HG03442 (cell line): ENCODE measurements at regions not wholly inside any gene's neighbourhood (a gene's known extent, or its start where the extent isn't known, plus 50 kb on each side); places are given as distances from the start of the nearest gene placed in this dataset.
"Not testable (repeated sequence)": the region's sequence is repeated elsewhere in the genome, so short reads cannot be mapped to it uniquely, and the experiment has no call there.

ENCODE experiments used
- ATAC-seq: cut with Tn5 transposase; IDR thresholded peaks from one replicate; pipeline ENCODE4 v1.9.1; 2021; ENCODE audit warnings: mild to moderate bottlenecking, moderate library complexity; ENCODE audit not compliant: unreplicated experiment

- not testable (repeated sequence) for ATAC-seq
Measured at GRCh38 chr4:13761581-13761980, 134.1 kb upstream of the BOD1L1 start.

- ATAC-seq = no peak
Measured at GRCh38 chr4:13762130-13762529, 134.6 kb upstream of the BOD1L1 start.

GRCh38 chr4:13763707-13764106 lies 136.2 kb upstream of the BOD1L1 start:
- ATAC-seq = no peak

- no peak for ATAC-seq
Measured at GRCh38 chr4:13765539-13765938, 138.0 kb upstream of the BOD1L1 start.

- ATAC-seq = no peak
Measured at GRCh38 chr4:13766761-13767540, 139.4 kb upstream of the BOD1L1 start.

GRCh38 chr4:13777341-13777740 lies 149.8 kb upstream of the BOD1L1 start:
- no peak for ATAC-seq

- ATAC-seq = no peak
Measured at GRCh38 chr4:13778367-13778766, 150.8 kb upstream of the BOD1L1 start.

GRCh38 chr4:13782231-13782630 lies 154.7 kb upstream of the BOD1L1 start:
- no peak for ATAC-seq

GRCh38 chr4:13783800-13784411 lies 156.4 kb upstream of the BOD1L1 start:
- ATAC-seq = no peak

- ATAC-seq = no peak
Measured at GRCh38 chr4:13793020-13793710, 165.6 kb upstream of the BOD1L1 start.

GRCh38 chr4:13794819-13795565 lies 167.5 kb upstream of the BOD1L1 start:
- ATAC-seq = no peak

GRCh38 chr4:13797061-13797460 lies 169.5 kb upstream of the BOD1L1 start:
- no peak for ATAC-seq

GRCh38 chr4:13815231-13815630 lies 187.7 kb upstream of the BOD1L1 start:
- no peak for ATAC-seq

- ATAC-seq = no peak
Measured at GRCh38 chr4:13816472-13816871, 188.9 kb upstream of the BOD1L1 start.

GRCh38 chr4:13821522-13821921 lies 194.0 kb upstream of the BOD1L1 start:
- no peak for ATAC-seq

- ATAC-seq = not testable (repeated sequence)
Measured at GRCh38 chr4:13825822-13826221, 198.3 kb upstream of the BOD1L1 start.

- no peak for ATAC-seq
Measured at GRCh38 chr4:13829457-13829856, 201.9 kb upstream of the BOD1L1 start.

- ATAC-seq = no peak
Measured at GRCh38 chr4:13830449-13830848, 202.9 kb upstream of the BOD1L1 start.

- ATAC-seq = no peak
Measured at GRCh38 chr4:13833171-13833804, 205.8 kb upstream of the BOD1L1 start.

- ATAC-seq = no peak
Measured at GRCh38 chr4:13836946-13837912, 209.7 kb upstream of the BOD1L1 start.
